C4-2B (cell line): ENCODE measurements at regions not wholly inside any gene's neighbourhood (a gene's known extent, or its start where the extent isn't known, plus 50 kb on each side); places are given as distances from the start of the nearest gene placed in this dataset.

ENCODE experiments used
- H3K27ac ChIP-seq: fragments of 450-650 bp; 2 replicates; pipeline ENCODE4 v1.5.1; 2017
- CTCF ChIP-seq: fragments of 450-650 bp; conservative IDR thresholded peaks from 2 replicates; pipeline ENCODE4 v1.5.1; 2017; ENCODE audit warnings: mild to moderate bottlenecking
- ZFX ChIP-seq: fragments of 450-650 bp; IDR thresholded peaks from 2 replicates; pipeline ENCODE4 v1.6.1; 2017

GRCh38 chr4:13097971-13098370 lies 386.2 kb downstream of the RAB28 start:
- no peak overlapping the region for H3K27ac ChIP-seq
- TF ChIP-seq ZFX (no peak), CTCF (no peak)

- no peak overlapping the region for H3K27ac ChIP-seq
- TF ChIP-seq CTCF (no peak), ZFX (no peak)
These were observed 388.4 kb downstream of the RAB28 start for GRCh38 chr4:13095722-13096121.

GRCh38 chr4:13093170-13093569 lies 391.0 kb downstream of the RAB28 start:
- TF ChIP-seq CTCF, result no peak
- no peak for TF ChIP-seq ZFX

GRCh38 chr4:13092702-13093101 lies 391.4 kb downstream of the RAB28 start:
- TF ChIP-seq ZFX, result no peak
- no peak for TF ChIP-seq CTCF
- no peak overlapping the region for H3K27ac ChIP-seq

More at GRCh38 chr4:13093170-13093569, 391.0 kb downstream of the RAB28 start:
- H3K27ac ChIP-seq, result no peak overlapping the region

GRCh38 chr4:13089659-13089998 lies 394.5 kb downstream of the RAB28 start:
- TF ChIP-seq CTCF, result no peak
- TF ChIP-seq ZFX, result no peak
- H3K27ac ChIP-seq, result no peak overlapping the region

- no peak overlapping the region for H3K27ac ChIP-seq
- TF ChIP-seq CTCF (no peak), ZFX (no peak)
These were observed 395.1 kb downstream of the RAB28 start for GRCh38 chr4:13088726-13089658.

- TF ChIP-seq ZFX (no peak), CTCF (no peak)
- H3K27ac ChIP-seq, result no peak overlapping the region
These were observed 397.1 kb downstream of the RAB28 start for GRCh38 chr4:13087041-13087440.
